GM23338 (cell line): ENCODE measurements at regions not wholly inside any gene's neighbourhood (a gene's known extent, or its start where the extent isn't known, plus 50 kb on each side); places are given as distances from the start of the nearest gene placed in this dataset.

Source experiments
- ATAC-seq: fragments of 200-7000 bp; cut with Tn5 transposase; 3 replicates; pipeline ENCODE4 v1.9.1; 2020
- DNase-seq: peaks from one replicate; pipeline ENCODE4 v3.0.0-alpha.2; 2015; ENCODE audit warnings: low spot score
- H2AFZ ChIP-seq: fragments of 200-600 bp; sonication (generic); 2 replicates; pipeline ENCODE4 v1.8.0; 2016; ENCODE audit warnings: antibody characterized with exemption, mild to moderate bottlenecking, moderate library complexity
- H3F3A ChIP-seq: fragments of 200-600 bp; sonication (generic); replicated peaks from 2 replicates; pipeline ENCODE4 v1.8.0; 2017; ENCODE audit warnings: antibody characterized with exemption, mixed run types, low read depth
- H3K27ac ChIP-seq: fragments of 200-600 bp; sonication (generic); 2 replicates; pipeline ENCODE4 v1.6.1; 2016; ENCODE audit warnings: low read depth
- H3K27me3 ChIP-seq: fragments of 200-600 bp; sonication (generic); 2 replicates; pipeline ENCODE4 v1.8.0; 2016; ENCODE audit warnings: mild to moderate bottlenecking, mixed run types, moderate library complexity; ENCODE audit not compliant: insufficient read depth
- H3K36me3 ChIP-seq: fragments of 200-600 bp; sonication (generic); 2 replicates; pipeline ENCODE4 v1.8.0; 2016; ENCODE audit warnings: mild to moderate bottlenecking; ENCODE audit not compliant: insufficient read depth
- H3K4me1 ChIP-seq: fragments of 200-600 bp; sonication (generic); 2 replicates; pipeline ENCODE4 v1.8.0; 2016; ENCODE audit warnings: mild to moderate bottlenecking, moderate library complexity; ENCODE audit not compliant: insufficient read depth
- H3K4me2 ChIP-seq: fragments of 200-600 bp; sonication (generic); 2 replicates; pipeline ENCODE4 v1.7.1; 2017; ENCODE audit warnings: mixed run types
- H3K4me3 ChIP-seq: fragments of 200-600 bp; sonication (generic); 2 replicates; pipeline ENCODE4 v1.6.1; 2016; ENCODE audit warnings: mixed run types
- H3K79me2 ChIP-seq: fragments of 200-600 bp; sonication (generic); replicated peaks from 2 replicates; pipeline ENCODE4 v1.8.0; 2017; ENCODE audit warnings: mild to moderate bottlenecking; ENCODE audit not compliant: insufficient read depth
- H3K9me2 ChIP-seq: fragments of 200-600 bp; sonication (generic); 2 replicates; pipeline ENCODE4 v1.8.0; 2017; ENCODE audit not compliant: insufficient read depth
- H4K20me1 ChIP-seq: fragments of 200-600 bp; sonication (generic); replicated peaks from 2 replicates; pipeline ENCODE4 v1.8.0; 2017; ENCODE audit warnings: mild to moderate bottlenecking; ENCODE audit not compliant: insufficient read depth
- H3K27ac Mint-ChIP-seq: 2 replicates; pipeline ENCODE4 v1.8.0; 2020; ENCODE audit warnings: inconsistent platforms, mild to moderate bottlenecking, moderate library complexity, mixed read lengths
- H3K27me3 Mint-ChIP-seq: 3 replicates; pipeline ENCODE4 v1.8.0; 2022; ENCODE audit warnings: low read depth, mild to moderate bottlenecking, moderate library complexity, mixed read lengths, inconsistent platforms; ENCODE audit not compliant: insufficient read depth, poor library complexity
- H3K36me3 Mint-ChIP-seq: 3 replicates; pipeline ENCODE4 v1.8.0; 2021; ENCODE audit warnings: low read depth, mild to moderate bottlenecking, inconsistent platforms, moderate library complexity, mixed read lengths
- H3K4me1 Mint-ChIP-seq: 3 replicates; pipeline ENCODE4 v1.8.0; 2020; ENCODE audit warnings: mild to moderate bottlenecking, inconsistent platforms, mixed read lengths
- H3K4me3 Mint-ChIP-seq: 3 replicates; pipeline ENCODE4 v1.8.0; 2021; ENCODE audit warnings: moderate library complexity, mild to moderate bottlenecking, inconsistent platforms, mixed read lengths
- H3K9me3 Mint-ChIP-seq: 3 replicates; pipeline ENCODE4 v1.8.0; 2020; ENCODE audit warnings: moderate library complexity, mild to moderate bottlenecking, inconsistent platforms, mixed read lengths
- CREB1 ChIP-seq: fragments of 250-450 bp; sonication (Bioruptor Pico); IDR thresholded peaks from 2 replicates; pipeline ENCODE4 v1.5.0; 2020; ENCODE audit warnings: low read depth, mild to moderate bottlenecking, moderate library complexity
- ETS1 ChIP-seq: IDR thresholded peaks from 2 replicates; pipeline ENCODE4 v1.6.1; 2016; ENCODE audit warnings: antibody characterized with exemption
- REST ChIP-seq: IDR thresholded peaks from one replicate; pipeline ENCODE4 v1.6.1; 2018; ENCODE audit warnings: antibody characterized with exemption; ENCODE audit not compliant: unreplicated experiment
- STAT1 ChIP-seq: IDR thresholded peaks from one replicate; pipeline ENCODE4 v1.6.1; 2016; ENCODE audit warnings: antibody characterized with exemption; ENCODE audit not compliant: unreplicated experiment
- ZNF331 ChIP-seq: fragments of 250-450 bp; sonication (Bioruptor Pico); IDR thresholded peaks from 2 replicates; pipeline ENCODE4 v1.5.0; 2020; ENCODE audit warnings: low read depth, mild to moderate bottlenecking, moderate library complexity
- ZNF462 ChIP-seq: fragments of 250-450 bp; sonication (Bioruptor Pico); IDR thresholded peaks from 2 replicates; pipeline ENCODE4 v1.5.0; 2020; ENCODE audit warnings: mild to moderate bottlenecking, moderate library complexity

- no peak for ATAC-seq
- DNase-seq, result no peak
- H3K27me3 ChIP-seq, result no peaks in the 10 kb centered on the region
- H3K4me3 ChIP-seq, result no peak overlapping the region
- H3K36me3 Mint-ChIP-seq, result peaks cover 4% of the 10 kb centered on the region; the same call in 2 of the 3 replicates
- H3K27ac ChIP-seq, result no peak overlapping the region
- peaks cover 3% of the 10 kb centered on the region for H3K4me1 ChIP-seq
- no peak overlapping the region for H3K27ac Mint-ChIP-seq
- H3F3A ChIP-seq, result no peaks in the 10 kb centered on the region
- peaks cover 8% of the 10 kb centered on the region for H3K9me2 ChIP-seq
- no peak overlapping the region for H3K4me2 ChIP-seq
- H3K79me2 ChIP-seq, result no peaks in the 10 kb centered on the region
- peaks cover 4% of the 10 kb centered on the region; the same call in 2 of the 3 replicates for H3K9me3 Mint-ChIP-seq
- H3K27me3 Mint-ChIP-seq, result peaks cover 3% of the 10 kb centered on the region
- no peaks in the 10 kb centered on the region for H4K20me1 ChIP-seq
- no peaks in the 10 kb centered on the region for H3K36me3 ChIP-seq
- no peak overlapping the region for H2AFZ ChIP-seq
- no peak for TF ChIP-seq ZNF331 (CRISPR knock-in tag)
- TF ChIP-seq REST, result no peak
- TF ChIP-seq STAT1, result no peak
- TF ChIP-seq ETS1, result no peak
- TF ChIP-seq CREB1 (CRISPR knock-in tag), result no peak
- TF ChIP-seq ZNF462 (CRISPR knock-in tag), result no peak
- no peak overlapping the region for H3K4me3 Mint-ChIP-seq
- H3K4me1 Mint-ChIP-seq, result peaks cover 7% of the 10 kb centered on the region
Observed at GRCh38 chr6:164097056-164097455, 682.5 kb downstream of the QKI start.
